GM15510 (cell line): ENCODE measurements at regions not wholly inside any gene's neighbourhood (a gene's known extent, or its start where the extent isn't known, plus 50 kb on each side); places are given as distances from the start of the nearest gene placed in this dataset.

ENCODE experiments used
- POLR2A ChIP-seq: IDR thresholded peaks from 3 replicates; pipeline ENCODE4 v1.6.1; 2011; ENCODE audit warnings: borderline replicate concordance; ENCODE audit not compliant: insufficient read length; ENCODE audit errors: extremely low read depth

DNA sequence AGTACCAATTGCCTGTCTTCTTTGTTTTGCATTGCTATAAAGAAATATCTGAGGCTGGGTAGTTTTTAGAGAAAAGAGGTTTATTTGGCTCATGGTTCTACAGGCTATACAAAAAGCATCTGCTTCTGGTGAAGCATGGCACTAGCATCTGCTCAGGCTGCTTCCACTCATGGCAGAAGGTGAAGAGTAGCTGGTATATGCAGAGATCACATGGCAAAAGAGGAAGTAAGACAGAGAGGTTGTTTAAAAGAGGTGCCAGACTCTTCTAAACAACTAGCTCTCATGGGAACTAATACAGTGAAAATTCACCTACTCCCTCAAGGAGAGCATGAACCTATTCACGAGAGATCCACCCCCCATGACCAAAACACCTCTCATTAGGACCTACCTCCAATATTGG lies 56.7 kb upstream of the GUCA2B start:
- no peak for TF ChIP-seq POLR2A

DNA sequence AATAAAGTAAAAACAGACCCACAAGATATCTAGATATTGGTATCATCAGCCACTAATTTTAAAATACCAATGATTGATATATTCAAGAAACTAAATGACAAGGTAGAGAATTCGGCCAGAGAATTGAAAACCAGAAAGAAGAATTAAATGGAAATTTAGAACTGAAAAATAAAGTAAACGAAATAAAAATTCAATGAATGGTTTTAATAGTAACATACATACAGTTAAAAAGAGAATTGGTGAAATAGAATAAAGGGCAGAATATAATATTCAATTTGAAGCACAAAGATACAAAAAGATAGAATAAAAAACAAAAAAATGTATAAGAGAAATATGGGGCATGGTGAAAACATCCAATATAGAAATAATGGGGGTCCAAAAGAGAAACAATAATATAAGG lies 64.0 kb upstream of the GUCA2B start:
- no peak for TF ChIP-seq POLR2A

DNA sequence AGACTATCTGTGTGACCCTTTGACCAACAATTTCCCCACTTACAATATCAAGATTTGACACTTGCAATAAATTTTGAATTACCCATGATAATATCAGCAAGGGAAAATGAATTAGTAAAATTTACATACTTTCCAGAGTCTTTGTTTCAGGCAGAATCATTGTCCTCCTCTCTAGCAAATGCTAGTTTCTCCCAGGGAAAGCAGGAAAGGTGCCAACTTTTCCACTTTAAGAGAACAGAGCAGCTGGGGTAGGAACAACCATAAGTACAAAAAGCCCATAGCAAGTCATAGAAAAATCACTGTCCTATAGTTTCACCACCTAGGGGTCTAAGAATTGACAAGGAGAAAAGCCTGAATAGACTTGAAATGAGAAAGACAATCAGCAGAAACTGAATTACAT lies 67.1 kb upstream of the GUCA2B start:
- TF ChIP-seq POLR2A, result no peak

DNA sequence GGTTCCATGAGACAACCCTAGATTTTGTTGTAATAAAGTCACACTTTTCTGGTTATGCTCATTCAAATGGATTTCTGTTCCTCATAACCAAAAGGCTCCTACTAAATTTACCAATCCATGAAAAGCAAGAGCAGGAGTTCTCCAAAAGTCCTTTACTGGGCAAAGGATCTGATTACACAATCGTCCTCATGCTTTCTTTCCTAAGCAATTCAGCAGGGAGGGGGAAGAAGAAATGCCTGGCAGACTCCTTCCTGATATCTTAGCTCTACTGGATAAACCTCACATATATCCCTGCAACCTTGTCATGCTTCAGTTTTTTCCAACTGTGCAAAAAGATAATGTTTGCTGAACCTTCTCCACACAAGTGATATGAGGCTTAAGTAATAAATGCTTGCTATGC lies 67.6 kb upstream of the GUCA2B start:
- TF ChIP-seq POLR2A, result no peak

DNA sequence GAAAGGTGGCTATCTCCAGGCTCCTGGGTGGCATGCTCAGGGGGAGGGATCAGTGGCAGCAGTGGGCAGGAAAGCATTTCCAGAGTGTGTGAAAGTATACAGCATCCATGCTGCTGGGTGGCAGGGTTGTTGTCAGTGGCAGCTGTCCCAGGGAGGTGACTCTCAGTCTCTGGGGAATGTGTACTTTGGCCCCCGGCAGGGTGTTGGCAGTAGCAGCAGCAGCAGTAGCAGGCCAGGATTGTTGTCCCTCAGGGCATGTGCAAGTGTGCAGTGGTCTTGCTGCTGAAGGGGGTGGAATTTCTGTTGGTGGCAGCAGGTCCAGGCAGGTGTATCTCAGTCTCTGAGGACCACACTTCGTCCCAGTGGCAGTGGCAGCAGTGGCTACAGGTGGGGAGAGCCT lies 71.7 kb upstream of the GUCA2B start:
- TF ChIP-seq POLR2A, result no peak

DNA sequence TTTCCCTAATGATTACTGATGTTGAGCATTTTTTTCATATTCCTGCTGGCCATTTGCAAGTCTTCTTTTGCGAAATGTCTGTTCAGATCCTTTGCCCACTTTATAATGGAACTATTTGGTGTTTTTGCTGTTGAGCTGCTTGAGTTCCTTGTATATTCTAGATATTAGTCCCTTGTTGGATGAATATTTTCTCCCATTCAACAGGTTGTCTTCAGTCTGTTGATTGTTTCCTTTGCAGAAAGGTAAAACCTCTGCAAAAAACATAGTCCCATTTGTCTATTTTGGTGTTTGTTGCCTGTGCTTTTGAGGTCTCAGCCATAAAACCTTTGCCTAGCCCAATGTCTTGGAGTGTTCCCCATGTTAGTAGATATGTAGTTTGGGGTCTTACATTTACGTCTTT lies 78.0 kb upstream of the GUCA2B start:
- TF ChIP-seq POLR2A, result no peak

DNA sequence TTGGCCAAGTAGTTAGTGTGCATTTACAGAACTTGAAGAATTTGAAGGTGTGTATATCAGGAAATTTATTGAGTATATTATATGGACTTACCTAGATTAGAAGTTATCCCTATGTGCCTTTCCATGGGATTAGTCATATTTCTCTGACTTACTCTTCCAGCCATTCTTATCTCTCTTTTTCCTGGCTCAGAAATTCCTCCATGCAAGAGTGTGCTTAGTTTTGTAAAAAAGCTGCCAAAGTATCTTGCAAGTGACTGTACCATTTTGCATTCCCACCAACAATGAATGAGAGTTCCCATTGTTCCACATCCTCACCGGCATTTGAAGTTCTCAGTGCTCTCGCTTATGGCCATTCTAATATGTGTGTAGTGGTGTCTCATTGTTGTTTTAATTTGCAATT lies 82.2 kb upstream of the GUCA2B start:
- TF ChIP-seq POLR2A, result no peak

DNA sequence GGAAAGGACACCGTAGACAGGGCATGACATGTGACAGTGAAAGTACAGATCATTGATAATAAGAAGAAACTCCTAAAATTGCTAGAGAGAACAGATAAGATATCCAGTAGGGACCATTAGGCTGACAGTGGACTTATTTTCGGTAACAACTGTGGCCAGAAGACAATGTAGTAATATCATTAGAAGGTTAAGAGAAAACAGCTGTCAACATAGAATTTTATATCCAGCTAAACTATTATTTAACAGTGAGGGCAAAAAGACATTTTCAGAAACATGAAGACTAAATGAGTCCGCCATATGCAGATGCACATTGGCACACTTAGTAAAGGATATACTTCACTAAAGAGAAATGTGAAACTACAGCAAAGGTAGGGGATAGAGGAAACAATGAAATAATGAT lies 95.4 kb upstream of the GUCA2B start:
- TF ChIP-seq POLR2A, result no peak

DNA sequence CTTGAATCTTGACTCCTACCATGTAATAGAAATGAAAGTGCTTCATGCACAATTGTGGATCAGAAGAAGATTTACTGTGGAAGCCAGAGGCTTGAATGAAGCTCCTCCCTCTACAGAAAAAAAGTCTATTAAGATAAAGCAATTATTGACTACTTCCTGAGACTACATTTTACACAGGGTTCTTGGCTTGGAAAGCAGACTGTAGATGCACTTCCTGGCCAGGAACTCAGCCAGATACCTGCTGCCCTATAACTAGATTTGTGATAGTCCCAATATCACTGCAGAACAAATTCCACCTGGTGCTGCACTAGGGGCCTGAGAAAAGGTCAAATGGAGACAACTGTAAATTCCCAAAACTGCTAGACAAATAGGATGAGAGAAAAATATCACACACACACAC lies 96.8 kb upstream of the GUCA2B start:
- TF ChIP-seq POLR2A, result no peak

DNA sequence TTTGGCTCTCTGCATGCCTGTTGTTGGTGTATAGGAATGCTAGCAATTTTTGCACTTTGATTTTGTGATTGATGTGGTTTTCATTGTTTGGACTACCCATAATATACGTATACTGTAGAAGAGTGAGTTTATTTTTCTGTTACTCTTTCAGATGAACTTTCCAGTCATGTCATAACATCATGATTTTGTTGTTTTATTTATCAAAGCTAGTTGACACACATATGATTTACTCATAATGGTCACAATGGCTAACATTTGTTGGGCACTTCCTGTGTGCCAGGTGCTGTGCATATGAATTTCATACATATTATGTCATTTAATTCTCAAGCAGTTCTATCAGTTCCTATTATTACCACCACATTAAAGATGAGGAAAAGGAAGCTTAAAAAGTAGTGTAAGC lies 98.1 kb upstream of the GUCA2B start:
- TF ChIP-seq POLR2A, result no peak

DNA sequence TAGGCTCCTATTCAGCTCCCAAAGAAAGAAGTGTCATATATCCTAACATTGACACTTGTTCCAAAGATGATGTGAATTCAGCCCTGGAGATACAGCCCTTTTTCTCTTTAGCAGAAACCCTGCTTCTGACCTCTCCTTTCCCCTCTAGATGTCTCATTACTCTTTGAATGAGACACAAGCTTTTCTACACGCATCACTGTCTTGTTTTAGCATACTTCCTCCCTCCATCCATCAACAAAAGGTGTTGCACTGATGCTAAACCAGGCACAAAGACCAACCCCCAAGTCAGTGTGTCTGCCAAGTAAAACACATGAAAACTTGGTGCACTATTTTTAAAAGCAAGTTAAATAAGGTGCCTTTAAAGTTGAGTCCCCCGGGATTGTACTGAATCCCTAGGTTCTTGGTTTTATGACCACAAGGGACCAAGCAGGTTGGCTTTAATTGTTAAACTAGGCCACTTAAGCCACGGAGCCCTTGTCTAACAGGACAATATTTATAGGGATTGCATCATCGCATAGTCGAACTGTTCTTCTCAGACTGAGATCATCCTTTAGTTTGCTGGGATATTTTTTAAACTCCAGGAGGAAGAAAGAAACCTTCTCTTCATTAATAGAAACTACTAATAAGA lies 101.0 kb upstream of the GUCA2B start:
- no peak for TF ChIP-seq POLR2A

DNA sequence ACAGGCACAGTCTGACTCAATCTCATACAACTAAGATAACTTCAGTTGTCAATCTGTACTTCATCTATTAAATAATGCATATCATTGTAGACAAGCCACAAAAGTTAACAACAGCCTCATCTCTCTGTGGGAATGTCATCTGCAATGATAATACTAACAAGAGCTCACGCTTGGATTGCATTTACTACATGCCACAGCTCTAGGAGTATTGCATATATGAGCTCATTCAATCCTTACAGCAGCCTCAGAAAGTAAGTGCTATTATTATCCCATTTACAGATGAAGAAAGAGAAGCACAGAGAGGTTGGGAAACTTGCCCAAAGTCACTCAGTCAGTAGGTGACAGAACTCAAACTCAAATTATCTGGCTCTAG lies 105.7 kb upstream of the GUCA2B start:
- TF ChIP-seq POLR2A, result no peak

DNA sequence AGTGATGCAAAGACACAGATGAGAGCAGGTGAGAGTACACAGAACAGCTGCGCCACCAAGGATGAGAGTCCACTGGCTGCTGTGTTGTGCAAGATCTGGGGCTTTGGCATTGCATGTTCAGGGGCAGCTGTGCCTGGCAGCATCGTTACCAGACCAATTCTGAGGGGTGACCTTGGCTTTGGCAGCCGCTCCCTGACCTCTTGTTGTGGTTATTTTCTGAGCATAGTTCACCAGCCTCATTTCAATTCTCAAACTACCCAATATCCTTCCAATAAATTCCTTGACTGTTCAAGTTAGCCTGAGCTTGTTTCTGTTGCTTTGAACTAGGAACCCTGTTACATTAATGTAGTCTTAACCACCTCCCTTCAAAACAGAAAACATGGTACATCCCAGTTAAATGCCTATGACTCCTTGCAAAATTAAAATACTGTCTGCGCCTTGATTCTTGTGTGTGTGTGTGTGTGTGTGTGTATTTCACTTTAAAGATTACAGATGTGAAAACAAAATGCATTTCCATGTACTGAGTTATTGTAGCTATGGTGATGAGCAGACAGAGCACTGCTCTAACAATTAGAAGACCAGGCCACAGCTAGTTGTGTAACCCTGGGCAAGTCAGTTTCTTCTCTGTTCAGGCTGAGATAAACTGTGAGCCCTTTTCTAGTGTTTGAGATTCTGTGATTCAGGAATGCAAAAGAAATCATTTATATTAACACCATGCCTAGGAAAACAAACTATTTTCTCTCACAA lies 106.3 kb upstream of the GUCA2B start:
- no peak for TF ChIP-seq POLR2A

DNA sequence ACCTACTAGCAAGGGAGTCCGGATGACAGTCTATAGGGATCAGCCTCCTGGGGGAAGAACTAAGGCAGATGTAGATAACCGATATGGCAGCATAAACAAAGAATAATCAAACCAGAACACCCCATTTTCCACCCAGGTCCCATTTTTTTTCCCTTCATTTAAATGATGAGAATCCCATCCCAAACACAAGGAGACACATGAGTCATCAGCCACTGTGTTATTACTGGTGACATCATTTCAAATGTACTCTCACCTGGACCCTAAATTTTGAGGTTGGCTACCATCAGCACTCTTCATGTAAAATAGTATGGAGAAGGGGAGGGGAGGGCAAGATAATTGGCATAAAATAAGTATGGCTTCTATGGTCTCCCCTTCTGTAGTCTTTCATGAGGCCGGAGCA lies 108.9 kb upstream of the GUCA2B start:
- TF ChIP-seq POLR2A, result no peak

DNA sequence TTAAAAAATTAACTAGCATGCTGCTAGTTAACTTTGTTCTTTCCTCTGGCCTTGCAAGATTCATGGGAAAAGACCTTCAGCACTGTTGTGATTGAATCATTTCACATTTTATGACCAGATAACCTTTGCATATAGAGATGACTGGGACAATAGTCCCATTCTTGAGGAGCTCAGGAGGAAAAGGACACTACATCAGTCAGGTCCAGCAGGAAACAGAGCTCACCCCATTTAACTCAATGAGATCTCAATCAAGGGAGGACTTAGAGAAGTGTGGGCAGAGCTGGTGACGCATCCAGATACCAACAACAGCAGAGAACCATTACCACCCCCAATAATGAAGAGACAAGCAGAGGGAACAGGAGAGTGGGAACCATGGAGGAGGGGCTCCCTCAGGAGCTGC lies 109.4 kb upstream of the GUCA2B start:
- TF ChIP-seq POLR2A, result no peak

DNA sequence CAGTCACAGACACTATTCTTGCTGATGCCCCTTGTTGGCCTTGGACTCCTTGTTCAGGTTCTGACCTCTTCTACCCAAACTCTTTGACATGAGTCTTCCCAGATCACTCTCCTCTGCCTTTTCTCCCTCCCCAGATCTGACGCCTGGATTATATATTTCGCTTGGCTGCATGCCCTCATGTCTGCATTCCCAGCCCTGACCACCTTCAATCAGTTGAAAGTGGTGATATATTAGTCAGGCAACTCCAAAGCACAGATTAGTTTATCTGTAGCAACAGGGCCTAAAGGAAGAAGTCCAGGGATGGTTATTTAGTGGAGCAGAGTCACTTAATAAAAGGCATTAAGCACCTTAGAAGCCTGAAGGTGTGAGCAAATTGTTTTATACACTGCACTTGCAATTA lies 110.0 kb upstream of the GUCA2B start:
- no peak for TF ChIP-seq POLR2A

DNA sequence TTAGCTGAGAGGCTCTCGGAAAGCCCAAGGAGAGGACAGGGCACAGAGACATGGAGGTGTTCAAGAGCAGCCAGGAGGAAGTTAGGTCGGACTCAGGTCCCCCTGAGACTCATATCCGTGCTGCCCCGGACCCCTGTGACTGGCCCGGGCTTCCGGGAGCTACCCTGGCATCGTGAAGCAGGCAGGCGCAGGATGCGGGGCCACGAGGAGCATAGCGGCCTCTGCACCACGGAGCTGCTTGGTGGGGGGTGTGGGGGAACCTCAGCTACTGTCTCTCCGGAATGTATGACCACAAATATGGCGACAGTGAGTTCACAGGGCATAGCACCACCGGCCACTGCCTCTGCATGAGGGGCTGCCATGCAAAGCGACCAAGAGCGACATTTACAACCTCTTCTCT lies 112.2 kb upstream of the GUCA2B start:
- TF ChIP-seq POLR2A, result no peak

DNA sequence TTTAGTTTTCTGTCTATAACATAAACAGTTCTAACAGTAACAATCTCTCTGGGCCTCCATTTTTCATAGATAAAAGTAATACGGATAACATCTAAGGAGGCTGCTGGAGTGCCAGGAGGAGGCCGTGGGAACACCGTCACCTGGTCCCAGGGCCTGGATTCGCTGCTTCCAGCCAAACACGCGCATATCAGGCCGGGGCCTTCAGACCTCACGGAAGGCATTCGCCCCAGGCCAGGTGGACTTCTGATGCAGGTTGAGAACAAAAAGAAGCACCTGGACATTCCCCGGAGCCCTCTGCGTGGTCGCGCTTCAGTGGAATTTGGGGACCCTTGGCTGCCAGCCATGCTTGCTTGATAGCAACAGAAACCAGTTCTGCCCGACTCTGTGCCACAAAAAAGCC lies 113.1 kb upstream of the GUCA2B start:
- TF ChIP-seq POLR2A, result no peak

DNA sequence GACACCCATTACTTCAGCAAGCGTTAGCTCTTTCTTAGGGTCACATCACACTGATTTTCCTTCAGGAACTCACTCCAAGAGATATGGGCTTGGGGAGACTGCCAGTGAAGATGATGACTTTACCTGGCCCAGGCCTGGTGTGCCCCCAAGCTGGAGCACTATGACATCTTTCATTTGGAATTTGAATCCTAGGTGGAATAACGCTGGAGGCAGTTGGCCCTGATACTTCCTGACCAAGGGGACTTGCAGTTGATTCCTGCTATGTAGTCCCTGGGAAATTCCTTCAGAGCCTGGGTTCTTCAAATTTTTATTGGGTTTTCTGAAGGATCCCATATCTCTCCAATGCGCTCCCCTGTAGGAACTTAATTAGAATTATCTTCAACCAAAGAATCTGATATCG lies 114.9 kb upstream of the GUCA2B start:
- TF ChIP-seq POLR2A, result no peak
